Right forelimb (tissue), 1 donor: ENCODE measurements at regions not wholly inside any gene's neighbourhood (a gene's known extent, or its start where the extent isn't known, plus 50 kb on each side); places are given as distances from the start of the nearest gene placed in this dataset.

Experiments used
- DNase-seq: peaks from one replicate; pipeline ENCODE4 v3.0.0-alpha.2; 2018

GRCh38 chr16:65944361-65944760, 422.1 kb upstream of the CDH5 start:
- no peak for DNase-seq

DNA sequence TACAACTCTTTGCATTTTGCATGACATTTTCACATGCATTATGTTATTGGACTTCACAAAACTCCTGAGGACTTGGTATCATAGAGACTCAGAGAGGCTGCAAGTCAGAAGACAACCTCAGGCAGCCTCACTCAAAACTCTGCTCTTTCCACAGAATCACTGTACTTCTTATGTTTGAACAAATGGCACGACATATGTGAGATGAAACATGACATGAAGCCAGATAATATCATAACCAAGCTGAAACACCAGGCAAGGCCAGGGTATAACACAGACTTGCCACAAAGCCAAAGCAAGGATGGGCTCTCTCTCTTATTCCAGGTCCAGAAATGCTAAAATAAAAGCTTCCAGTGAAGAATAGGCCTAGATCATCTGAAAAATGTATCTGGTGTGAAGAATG, 425.8 kb upstream of the CDH5 start:
- DNase-seq, result no peak

DNA sequence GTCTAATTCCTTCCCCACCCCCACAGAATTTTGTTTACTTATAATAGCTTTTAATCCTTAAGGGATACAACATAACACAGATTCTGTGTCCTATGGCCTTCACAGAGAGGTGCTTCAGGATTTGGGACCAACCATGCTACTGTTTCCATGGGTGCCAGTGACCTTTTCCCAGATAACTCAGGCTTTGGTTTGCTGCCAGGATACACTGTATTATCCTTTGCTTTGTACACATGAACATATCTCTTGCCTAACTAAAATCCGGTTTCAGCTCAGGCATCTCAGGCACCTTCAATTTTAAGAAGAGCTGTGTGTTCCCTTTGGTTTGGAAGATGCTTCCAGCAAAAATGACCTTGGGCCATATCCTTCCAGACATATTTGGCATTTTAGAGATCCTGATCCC, 428.4 kb upstream of the CDH5 start:
- DNase-seq, result no peak

DNA sequence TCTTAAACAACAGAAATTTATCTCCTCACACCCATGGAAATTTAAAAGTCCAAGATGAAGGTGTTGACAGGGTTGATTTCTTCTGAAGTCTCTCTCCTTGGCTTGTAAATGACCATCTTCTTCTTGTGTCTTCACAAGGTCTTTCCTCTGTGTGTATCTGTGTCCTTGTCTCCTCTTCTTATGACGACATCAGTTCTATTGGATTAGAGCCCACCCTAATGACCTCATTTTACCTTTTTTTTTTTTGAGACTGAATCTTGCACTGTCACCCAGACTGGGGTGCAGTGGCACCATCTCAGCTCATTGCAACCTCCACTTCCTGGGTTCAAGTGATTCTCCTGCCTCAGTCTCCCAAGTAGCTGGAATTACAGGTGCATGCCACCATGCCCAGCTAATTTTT, 429.0 kb upstream of the CDH5 start:
- no peak for DNase-seq

- no peak for DNase-seq
These were observed 430.4 kb upstream of the CDH5 start for GRCh38 chr16:65936096-65936495.

DNA sequence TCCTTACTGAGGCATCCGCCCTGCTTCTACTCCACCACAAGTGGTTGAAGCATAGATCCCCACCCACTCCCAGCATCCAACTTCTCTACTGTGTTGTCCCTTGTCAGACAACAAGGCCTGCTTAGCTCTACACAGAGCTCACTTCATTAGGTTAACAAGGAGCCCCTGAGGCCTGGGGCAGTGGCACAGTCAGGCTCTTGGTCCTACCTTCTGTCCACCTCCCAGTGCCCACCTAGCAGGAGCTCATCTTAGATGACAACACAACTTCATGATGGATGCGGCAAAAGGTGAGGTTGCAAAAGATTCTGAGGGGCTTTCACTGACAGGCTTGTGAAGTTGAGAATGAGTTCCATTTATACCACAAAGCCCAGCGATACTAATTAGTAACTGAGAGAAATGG, 432.0 kb upstream of the CDH5 start:
- no peak for DNase-seq

DNA sequence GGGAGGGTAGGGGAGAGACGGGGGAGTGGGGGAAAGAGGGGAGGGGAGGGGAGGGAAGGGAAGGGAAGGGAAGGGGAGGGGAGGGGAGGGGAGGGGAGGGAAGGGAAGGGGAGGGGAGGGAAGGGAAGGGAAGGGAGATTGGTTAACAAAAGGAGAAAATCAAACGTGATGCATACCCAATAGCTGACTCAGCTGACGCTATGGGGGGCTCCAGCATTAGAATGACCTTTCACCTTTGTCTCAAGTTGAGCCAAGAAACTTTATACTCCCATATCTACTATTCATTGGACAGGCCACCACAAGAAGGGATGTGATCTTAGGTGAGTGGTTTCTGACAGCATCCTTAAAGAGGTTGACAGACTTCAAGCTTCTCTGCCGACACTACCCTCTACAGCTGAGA, 432.8 kb upstream of the CDH5 start:
- no peak for DNase-seq

GRCh38 chr16:65932350-65933072, 434.0 kb upstream of the CDH5 start:
- DNase-seq, result no peak

GRCh38 chr16:65922923-65923322, 443.6 kb upstream of the CDH5 start:
- DNase-seq, result no peak

- DNase-seq, result no peak
These were observed 446.5 kb upstream of the CDH5 start for GRCh38 chr16:65919986-65920376.

DNA sequence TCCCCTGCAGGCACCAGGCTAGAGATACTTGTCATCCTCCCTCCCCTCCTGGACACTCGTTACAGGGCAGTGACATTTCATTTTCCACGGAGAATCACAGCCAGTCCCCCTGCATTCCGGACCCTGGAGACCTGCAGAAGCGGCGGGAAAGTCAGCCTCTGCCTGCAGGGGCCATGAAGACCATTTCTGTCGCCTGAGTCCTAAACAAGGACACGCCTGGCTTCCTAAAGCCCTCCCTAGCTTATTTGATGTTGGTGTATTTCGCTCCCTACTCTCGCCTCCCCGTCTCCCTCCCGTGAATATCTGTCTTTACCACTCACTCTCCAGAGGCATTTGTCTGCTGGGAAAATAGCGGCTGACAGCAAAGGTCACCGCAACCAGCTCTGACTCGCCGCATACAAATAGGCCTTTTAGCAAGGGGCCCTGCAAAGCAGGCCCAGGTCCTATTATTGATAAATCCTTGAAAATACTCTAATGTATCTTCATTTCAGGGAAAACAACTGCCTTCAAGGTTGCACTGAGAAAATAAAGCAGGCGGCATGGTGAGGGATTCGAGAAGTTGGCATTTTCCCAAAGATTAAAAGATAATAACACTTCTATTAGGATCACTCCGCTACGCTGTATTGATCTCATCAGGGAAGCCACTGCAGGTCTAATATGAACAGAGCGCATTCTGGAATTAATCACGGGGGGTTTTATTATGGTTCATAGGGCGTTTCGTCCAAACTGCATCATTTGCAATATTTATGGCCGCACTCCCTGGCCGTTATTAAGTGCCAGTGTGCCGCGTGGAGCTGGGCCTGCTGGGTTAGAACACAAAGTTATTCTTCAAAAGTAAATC, 447.1 kb upstream of the CDH5 start:
- DNase-seq, result no peak

GRCh38 chr16:65917466-65917865, 449.0 kb upstream of the CDH5 start:
- DNase-seq, result no peak

GRCh38 chr16:65916995-65917394, 449.5 kb upstream of the CDH5 start:
- DNase-seq, result no peak

DNA sequence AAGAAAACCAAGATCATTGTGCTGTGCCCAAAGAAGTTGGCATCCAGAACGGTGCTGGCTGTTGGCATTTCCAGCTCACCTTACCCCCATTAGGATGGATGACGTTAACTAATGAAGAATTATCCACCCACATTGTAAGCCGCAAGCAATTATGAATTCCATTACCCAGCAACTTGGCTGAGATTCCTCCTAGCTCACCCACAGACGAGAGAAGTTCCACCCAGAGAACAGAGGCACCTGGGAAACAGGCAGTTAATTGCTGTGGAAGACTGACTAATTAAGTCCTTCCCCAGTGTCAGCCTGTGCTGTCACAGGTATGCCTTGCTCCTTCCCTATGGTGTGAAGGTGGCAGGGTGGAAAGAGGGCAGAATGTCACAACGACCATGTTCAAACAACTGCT, 456.2 kb upstream of the CDH5 start:
- DNase-seq, result no peak

GRCh38 chr16:65909310-65910050, 457.0 kb upstream of the CDH5 start:
- no peak for DNase-seq

DNA sequence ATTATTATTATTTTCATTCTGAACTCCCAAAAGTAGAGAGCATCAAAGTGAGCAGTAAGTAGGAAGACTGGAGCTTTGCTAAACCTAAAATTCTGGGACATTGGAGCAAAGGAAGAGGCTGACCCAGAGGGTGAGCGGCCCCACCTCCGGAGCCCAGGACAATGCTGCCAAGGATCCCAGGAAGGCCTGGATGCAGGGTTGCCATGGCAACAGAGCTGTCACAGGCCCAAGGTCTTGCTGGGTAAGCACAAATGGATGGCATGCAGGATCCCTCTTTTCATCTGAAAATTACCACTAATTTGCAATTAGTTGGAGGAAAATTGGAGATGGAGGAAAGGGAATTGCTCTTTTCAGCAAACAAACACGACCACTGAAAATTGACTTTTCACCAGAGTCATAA, 457.9 kb upstream of the CDH5 start:
- DNase-seq, result no peak

DNA sequence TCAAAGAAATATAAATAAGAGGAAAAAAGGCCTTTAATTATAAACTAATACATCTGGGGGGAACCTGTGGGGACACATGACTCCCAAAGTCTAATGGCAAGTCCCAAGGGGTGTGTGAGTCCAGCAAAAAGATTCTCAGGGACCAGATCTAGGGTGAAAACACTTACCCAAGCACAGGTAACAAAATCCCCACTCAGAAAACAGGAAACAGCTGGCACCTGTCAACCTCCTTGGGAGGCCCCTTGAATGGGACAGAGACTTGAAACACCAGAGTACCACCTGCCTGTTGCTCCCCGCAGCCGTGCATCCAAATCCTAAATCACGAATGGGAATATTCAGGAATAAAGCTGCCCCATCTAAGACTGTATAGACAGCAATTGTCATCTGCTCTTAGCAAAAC, 461.2 kb upstream of the CDH5 start:
- DNase-seq, result no peak

DNA sequence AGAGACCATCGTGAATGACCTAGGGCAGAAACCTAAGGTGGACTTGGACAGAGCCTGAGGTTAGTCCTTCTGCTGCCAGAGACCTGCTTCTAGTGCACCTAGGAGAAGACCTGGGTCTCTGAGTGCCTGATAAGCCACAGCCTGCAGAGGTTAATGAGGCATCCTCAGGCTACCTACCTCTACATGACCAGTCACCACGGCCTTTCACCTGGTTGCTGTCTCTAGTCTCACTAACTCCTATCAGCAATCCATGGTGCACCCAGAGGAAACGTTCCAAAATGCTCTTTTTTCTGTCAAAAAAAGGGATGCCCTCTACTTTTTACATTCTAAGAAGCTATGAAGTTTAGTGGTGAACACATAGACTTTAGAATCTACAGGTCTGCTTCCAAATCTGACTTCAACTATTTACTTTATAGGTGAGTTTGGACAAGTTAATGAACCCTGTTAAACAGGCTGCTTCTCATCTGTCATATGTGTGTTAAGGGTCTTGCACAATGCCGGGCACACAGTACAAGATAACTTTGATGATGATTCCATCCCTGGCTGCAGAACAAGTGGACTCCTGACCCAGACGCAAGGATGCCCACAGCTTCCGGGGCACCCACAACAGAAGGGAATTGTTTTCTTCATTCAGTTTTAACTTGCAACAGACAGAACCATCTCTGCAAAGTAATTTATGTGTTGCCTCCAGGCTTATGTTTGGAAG, 469.9 kb upstream of the CDH5 start:
- DNase-seq, result no peak

DNA sequence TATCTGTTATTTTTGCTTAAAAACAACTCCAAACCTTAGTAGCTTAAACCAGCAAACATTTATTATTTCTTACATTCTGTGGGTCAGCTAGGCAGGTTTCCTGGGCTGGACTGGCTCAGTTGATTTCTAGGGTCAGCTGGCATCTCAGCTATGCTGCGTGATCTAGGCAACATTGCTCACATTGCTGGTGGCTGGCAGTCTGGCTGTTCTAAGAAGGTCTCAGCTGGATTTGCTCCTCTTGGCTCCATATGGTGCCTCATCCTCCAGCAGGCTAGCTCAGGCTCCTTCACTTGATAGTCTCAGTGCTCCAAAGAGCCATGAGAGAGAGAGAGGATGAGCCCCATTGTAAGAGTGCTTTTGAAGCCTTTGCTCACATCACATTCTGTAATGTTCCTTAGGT, 470.6 kb upstream of the CDH5 start:
- no peak for DNase-seq

GRCh38 chr16:65895486-65895885, 471.0 kb upstream of the CDH5 start:
- no peak for DNase-seq

GRCh38 chr16:65890203-65890602, 476.3 kb upstream of the CDH5 start:
- DNase-seq, result no peak

DNA sequence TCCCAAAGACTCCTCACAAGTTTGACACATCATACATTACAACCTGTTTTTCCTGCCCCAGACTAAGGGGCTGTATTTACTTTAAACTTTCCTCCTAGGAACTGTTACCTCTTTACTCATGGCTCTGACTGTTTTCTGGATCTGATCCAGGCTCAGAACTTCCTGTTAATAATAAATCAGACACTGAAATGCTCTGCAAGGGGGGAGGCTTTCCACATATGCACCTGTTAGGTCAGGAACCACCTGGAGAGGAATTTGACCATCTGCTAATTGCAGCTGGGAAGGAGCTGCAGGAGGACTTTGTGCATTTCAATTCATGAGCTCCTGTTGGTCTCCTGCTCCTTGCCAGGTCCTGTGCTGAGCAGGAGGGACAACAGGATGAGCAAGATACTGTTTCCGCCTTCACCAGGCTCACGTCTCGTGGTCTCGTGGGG, 476.9 kb upstream of the CDH5 start:
- DNase-seq, result no peak

GRCh38 chr16:65888201-65888600, 478.3 kb upstream of the CDH5 start:
- no peak for DNase-seq
